Esophagus squamous epithelium (tissue), 4 donors: ENCODE measurements at regions not wholly inside any gene's neighbourhood (a gene's known extent, or its start where the extent isn't known, plus 50 kb on each side); places are given as distances from the start of the nearest gene placed in this dataset.

ENCODE experiments used
- POLR2A ChIP-seq, 4 donors: fragments of 450-650 bp; IDR thresholded peaks; one replicate each; pipeline ENCODE4 v1.6.1; 2017; ENCODE audit warnings: antibody characterized with exemption in 4 of 4, mild to moderate bottlenecking in 4 of 4, moderate library complexity in 3 of 4
- TF ChIP-seq, protein P1 (sequence below), 6 experiments: fragments of 450-650 bp in 4 of 6; fragments of 200-600 bp in 2 of 6; sonication (generic) in 2 of 6; IDR thresholded peaks; one replicate each; pipeline ENCODE4 v1.5.1; 2016 to 2019; ENCODE audit warnings: antibody characterized with exemption in 6 of 6, mild to moderate bottlenecking in 4 of 6, moderate library complexity in 4 of 6

DNA sequence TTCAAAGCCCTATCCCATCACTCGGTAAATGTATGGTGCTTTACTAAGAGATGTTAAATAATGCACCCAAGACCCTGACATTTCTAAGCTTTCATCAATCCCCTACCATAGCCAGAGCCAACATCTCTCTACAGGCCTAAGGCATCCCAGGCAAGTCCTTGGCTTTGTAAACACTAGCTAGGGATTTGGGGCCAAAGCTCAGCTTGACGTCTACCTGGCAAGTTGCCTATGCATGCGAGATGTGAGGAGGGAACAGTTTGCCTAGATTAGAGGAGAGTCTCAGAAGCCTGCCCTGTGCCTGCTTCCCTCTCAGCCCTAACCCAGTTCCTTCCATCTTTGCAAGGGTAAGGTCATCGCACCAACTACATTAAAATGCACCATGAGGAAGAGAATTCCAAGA, 221.5 kb upstream of the NCKAP5 start:
- TF ChIP-seq, protein P1, sequence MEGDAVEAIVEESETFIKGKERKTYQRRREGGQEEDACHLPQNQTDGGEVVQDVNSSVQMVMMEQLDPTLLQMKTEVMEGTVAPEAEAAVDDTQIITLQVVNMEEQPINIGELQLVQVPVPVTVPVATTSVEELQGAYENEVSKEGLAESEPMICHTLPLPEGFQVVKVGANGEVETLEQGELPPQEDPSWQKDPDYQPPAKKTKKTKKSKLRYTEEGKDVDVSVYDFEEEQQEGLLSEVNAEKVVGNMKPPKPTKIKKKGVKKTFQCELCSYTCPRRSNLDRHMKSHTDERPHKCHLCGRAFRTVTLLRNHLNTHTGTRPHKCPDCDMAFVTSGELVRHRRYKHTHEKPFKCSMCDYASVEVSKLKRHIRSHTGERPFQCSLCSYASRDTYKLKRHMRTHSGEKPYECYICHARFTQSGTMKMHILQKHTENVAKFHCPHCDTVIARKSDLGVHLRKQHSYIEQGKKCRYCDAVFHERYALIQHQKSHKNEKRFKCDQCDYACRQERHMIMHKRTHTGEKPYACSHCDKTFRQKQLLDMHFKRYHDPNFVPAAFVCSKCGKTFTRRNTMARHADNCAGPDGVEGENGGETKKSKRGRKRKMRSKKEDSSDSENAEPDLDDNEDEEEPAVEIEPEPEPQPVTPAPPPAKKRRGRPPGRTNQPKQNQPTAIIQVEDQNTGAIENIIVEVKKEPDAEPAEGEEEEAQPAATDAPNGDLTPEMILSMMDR (IDR thresholded peaks at IDR 0.05), result no peak
- no peak for TF ChIP-seq POLR2A (IDR thresholded peaks at IDR 0.05)
